Mucosa of stomach (tissue), 1 donor: ENCODE measurements at regions not wholly inside any gene's neighbourhood (a gene's known extent, or its start where the extent isn't known, plus 50 kb on each side); places are given as distances from the start of the nearest gene placed in this dataset.

ENCODE experiments used
- H3K27me3 ChIP-seq: one replicate; pipeline ENCODE4 v1.7.0; 2013; ENCODE audit warnings: mild to moderate bottlenecking, low read length; ENCODE audit not compliant: control insufficient read depth, insufficient read depth
- H3K36me3 ChIP-seq: one replicate; pipeline ENCODE4 v1.7.0; 2013; ENCODE audit warnings: low read length; ENCODE audit not compliant: control insufficient read depth, insufficient read depth
- H3K4me1 ChIP-seq: one replicate; pipeline ENCODE4 v1.7.0; 2013; ENCODE audit warnings: mild to moderate bottlenecking, low read length; ENCODE audit not compliant: control insufficient read depth, insufficient read depth
- H3K4me3 ChIP-seq: one replicate; pipeline ENCODE4 v1.7.0; 2013; ENCODE audit warnings: low read length
- H3K9ac ChIP-seq: one replicate; pipeline ENCODE4 v1.7.0; 2013; ENCODE audit warnings: mild to moderate bottlenecking, low read length, moderate library complexity
- H3K9me3 ChIP-seq: one replicate; pipeline ENCODE4 v1.7.0; 2013; ENCODE audit warnings: mild to moderate bottlenecking, low read length, moderate library complexity; ENCODE audit not compliant: control insufficient read depth
- donor health status: Pancreatic carcinoma.

- Histone ChIP-seq H3K4me3 (no peak overlapping the region), H3K9ac (no peak overlapping the region), H3K4me1 (no peaks in the 10 kb centered on the region), H3K27me3 (no peaks in the 10 kb centered on the region), H3K36me3 (no peaks in the 10 kb centered on the region), H3K9me3 (no peaks in the 10 kb centered on the region)
Observed at GRCh38 chr18:70522183-70522680, 233.4 kb downstream of the SOCS6 start.

- H3K9ac ChIP-seq: no peak overlapping the region
- H3K4me1 ChIP-seq: no peaks in the 10 kb centered on the region
- no peak overlapping the region for H3K4me3 ChIP-seq
- no peaks in the 10 kb centered on the region for H3K9me3 ChIP-seq
- no peaks in the 10 kb centered on the region for H3K36me3 ChIP-seq
- H3K27me3 ChIP-seq: no peaks in the 10 kb centered on the region
Observed at GRCh38 chr18:70520867-70521266, 232.0 kb downstream of the SOCS6 start.

DNA sequence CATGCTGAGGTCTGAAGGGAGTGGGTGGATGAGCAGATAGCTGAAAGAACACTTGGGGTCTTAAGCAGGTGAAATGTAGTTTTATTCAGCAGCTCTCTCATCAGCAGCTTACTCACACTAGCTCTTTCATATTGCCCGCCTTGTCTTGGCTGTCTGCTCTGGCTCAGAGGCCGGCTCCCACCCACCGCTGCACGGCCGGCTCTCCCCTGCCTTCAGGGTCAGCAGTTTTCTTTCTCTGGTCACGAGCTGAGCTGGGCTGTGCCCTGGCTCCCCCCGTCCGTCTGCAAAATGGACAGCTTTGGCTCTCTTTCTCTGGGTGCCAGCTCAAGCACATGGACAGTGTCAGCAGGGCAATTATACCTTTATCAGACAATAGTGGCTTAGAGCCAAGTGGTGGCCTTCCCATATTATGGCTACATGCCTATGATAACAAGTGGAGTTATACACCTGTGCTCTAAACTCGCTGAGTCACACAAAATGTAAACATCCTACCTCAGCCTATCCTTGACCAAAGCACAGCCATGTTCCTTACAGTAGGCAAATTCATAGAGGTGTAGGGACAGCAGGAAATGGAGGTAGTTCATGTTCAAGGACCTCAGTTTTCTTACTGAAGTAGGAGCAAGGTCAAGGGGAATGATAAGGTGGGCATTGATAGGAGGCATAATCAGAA lies 224.8 kb downstream of the SOCS6 start:
- Histone ChIP-seq H3K9me3 (no peaks in the 10 kb centered on the region), H3K4me1 (no peaks in the 10 kb centered on the region), H3K9ac (no peak overlapping the region), H3K4me3 (no peak overlapping the region), H3K36me3 (no peaks in the 10 kb centered on the region), H3K27me3 (no peaks in the 10 kb centered on the region)

- Histone ChIP-seq H3K4me3 (no peak overlapping the region), H3K27me3 (no peaks in the 10 kb centered on the region), H3K9ac (no peak overlapping the region)
Observed at GRCh38 chr18:70507970-70508369, 219.1 kb downstream of the SOCS6 start.

GRCh38 chr18:70506511-70506910 lies 217.7 kb downstream of the SOCS6 start:
- Histone ChIP-seq H3K4me1 (no peaks in the 10 kb centered on the region), H3K36me3 (no peaks in the 10 kb centered on the region), H3K27me3 (no peaks in the 10 kb centered on the region), H3K9ac (no peak overlapping the region), H3K9me3 (no peaks in the 10 kb centered on the region), H3K4me3 (no peak overlapping the region)

More at GRCh38 chr18:70507970-70508369, 219.1 kb downstream of the SOCS6 start:
- H3K9me3 ChIP-seq: no peaks in the 10 kb centered on the region
- H3K4me1 ChIP-seq: no peaks in the 10 kb centered on the region
- H3K36me3 ChIP-seq: no peaks in the 10 kb centered on the region

GRCh38 chr18:70503060-70503459 lies 214.2 kb downstream of the SOCS6 start:
- no peak overlapping the region for H3K9ac ChIP-seq
- H3K9me3 ChIP-seq: no peaks in the 10 kb centered on the region
- H3K36me3 ChIP-seq: no peaks in the 10 kb centered on the region
- no peak overlapping the region for H3K4me3 ChIP-seq
- H3K4me1 ChIP-seq: no peaks in the 10 kb centered on the region
- no peaks in the 10 kb centered on the region for H3K27me3 ChIP-seq

DNA sequence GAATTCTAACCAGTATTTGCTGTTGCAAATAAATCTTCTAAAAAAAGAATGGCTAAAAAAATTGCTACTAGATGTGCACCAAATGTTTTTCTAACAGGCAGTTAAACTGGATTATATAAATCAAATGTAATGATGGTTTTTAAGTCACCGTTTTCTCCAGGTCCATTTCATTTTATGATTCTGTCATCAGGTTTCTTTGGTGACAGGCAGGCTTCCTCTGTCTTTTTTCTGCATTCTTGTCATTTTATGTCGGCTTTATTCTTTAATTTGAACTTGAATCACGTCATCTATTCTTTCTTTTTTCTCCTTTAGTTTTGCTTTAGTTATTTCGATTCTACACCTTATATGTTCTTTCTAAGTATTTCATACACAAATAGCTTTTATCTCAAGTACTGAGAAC lies 212.5 kb downstream of the SOCS6 start:
- H3K9ac ChIP-seq: no peak overlapping the region
- no peaks in the 10 kb centered on the region for H3K9me3 ChIP-seq
- no peaks in the 10 kb centered on the region for H3K27me3 ChIP-seq
- no peaks in the 10 kb centered on the region for H3K36me3 ChIP-seq
- H3K4me3 ChIP-seq: no peak overlapping the region
- H3K4me1 ChIP-seq: no peaks in the 10 kb centered on the region

DNA sequence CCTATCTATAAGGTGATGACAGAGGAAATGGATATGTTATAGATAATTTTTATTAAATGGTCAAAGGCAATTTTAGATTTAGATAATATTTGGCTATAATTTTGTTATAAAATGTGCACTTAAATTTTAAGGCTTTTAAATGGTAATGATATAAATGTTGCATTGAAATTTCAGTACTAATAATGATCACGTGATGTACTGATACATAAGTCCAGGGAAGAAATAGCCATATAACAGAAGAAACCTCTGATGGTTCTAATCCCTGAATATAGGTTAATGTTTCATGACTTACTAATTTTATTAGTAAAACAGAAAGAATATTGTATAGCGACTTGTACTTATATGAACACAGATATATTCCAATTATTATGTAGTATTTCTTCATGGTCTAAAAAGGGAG lies 211.9 kb downstream of the SOCS6 start:
- H3K4me1 ChIP-seq: no peaks in the 10 kb centered on the region
- H3K27me3 ChIP-seq: no peaks in the 10 kb centered on the region
- H3K9me3 ChIP-seq: no peaks in the 10 kb centered on the region
- no peaks in the 10 kb centered on the region for H3K36me3 ChIP-seq
- H3K9ac ChIP-seq: no peak overlapping the region
- H3K4me3 ChIP-seq: no peak overlapping the region

GRCh38 chr18:70499218-70499691 lies 210.4 kb downstream of the SOCS6 start:
- no peaks in the 10 kb centered on the region for H3K4me1 ChIP-seq
- H3K27me3 ChIP-seq: no peaks in the 10 kb centered on the region
- H3K9ac ChIP-seq: no peak overlapping the region
- no peaks in the 10 kb centered on the region for H3K36me3 ChIP-seq
- no peaks in the 10 kb centered on the region for H3K9me3 ChIP-seq
- no peak overlapping the region for H3K4me3 ChIP-seq

DNA sequence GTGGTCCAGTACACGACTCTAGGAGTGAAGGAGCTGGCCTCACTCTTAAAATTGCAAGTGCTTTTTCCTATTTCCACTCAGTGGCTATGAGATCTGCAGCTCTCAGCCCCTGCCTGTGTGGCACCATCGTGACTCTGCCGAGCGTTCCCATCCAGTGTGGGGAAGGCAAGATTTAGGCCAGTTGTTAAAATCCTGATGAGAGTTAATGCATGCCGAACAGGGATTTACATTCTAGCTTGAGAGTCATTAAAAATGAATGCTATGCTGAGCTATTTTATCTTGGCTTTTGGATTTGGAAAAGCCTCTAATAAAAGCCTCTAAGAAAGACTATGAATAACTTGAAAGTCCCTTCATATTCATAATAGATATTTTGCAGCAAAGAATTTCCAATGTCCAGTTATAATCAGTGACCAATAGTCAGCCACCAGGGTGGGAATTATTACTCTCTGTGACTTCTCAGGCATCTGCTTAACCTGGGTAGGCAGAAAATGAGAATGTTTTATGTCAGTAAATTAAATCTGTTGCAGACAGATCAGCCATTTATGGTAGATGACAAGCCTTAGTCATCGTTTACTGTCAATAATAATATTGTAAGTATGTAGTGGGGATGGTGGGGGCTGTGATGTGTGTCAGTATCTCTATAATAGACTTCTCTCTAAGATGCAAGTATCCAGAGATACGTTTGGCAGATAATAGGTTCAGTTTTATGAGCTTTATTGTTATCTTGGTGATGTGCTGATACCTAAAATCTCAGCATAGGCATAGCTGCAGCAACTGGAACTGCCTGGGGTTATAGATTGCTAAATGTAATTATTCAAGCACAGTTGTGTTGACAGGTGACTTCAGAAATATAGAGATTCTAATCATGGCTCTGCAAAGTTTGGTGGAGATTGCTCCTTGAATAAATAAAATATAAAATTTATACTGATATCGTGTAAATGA lies 207.8 kb downstream of the SOCS6 start:
- Histone ChIP-seq H3K4me1 (no peaks in the 10 kb centered on the region), H3K27me3 (no peaks in the 10 kb centered on the region), H3K4me3 (no peak overlapping the region), H3K36me3 (no peaks in the 10 kb centered on the region), H3K9me3 (no peaks in the 10 kb centered on the region), H3K9ac (no peak overlapping the region)

DNA sequence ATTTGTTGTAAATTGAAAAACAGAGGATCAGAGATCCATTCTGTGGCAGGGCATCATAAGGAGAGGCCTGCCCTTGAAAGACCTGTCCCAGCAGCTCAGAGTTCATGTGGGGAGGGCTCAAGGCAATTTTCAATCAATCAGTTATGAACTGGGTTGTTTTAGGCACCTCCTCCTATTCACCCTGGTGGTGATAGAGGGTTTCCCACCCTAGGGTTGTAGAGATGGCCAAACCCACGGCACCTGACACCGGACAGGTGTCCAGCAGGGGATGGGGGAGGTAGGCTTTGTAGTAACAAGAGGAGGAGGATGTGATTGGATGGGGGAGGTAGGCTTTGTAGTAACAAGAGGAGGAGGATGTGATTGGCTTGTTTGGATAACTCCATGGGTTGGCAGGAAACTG lies 205.7 kb downstream of the SOCS6 start:
- Histone ChIP-seq H3K4me1 (no peaks in the 10 kb centered on the region), H3K4me3 (no peak overlapping the region), H3K9ac (no peak overlapping the region), H3K27me3 (no peaks in the 10 kb centered on the region), H3K9me3 (no peaks in the 10 kb centered on the region), H3K36me3 (no peaks in the 10 kb centered on the region)

DNA sequence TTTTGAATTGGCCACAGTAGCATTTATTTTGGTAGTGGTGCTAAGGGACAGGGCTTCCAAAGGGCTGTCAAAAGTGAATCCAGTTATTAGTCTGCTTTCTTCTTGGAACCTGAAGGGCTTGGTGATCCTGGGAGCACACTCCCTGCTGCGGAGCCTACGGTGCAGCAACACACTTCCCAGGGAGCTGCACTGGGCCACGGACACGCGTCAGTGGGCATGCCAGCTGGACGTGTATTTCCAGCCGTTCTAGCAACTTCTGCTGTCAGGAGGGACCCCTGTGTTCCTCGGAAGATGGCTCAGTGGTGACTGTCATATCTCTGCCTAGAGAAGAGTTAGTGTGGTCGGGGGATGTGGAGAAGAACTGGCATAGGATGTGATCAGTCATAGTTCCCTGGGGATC lies 204.6 kb downstream of the SOCS6 start:
- Histone ChIP-seq H3K27me3 (no peaks in the 10 kb centered on the region), H3K9ac (no peak overlapping the region), H3K4me3 (no peak overlapping the region), H3K36me3 (no peaks in the 10 kb centered on the region), H3K4me1 (no peaks in the 10 kb centered on the region), H3K9me3 (no peaks in the 10 kb centered on the region)
